IMR-90 (cell line): ENCODE measurements at regions not wholly inside any gene's neighbourhood (a gene's known extent, or its start where the extent isn't known, plus 50 kb on each side); places are given as distances from the start of the nearest gene placed in this dataset.

Experiments
- ATAC-seq: fragments of 200-7000 bp; cut with Tn5 transposase; 2 replicates; pipeline ENCODE4 v1.9.1; 2020; ENCODE audit warnings: low read depth, mild to moderate bottlenecking, moderate library complexity
- BruUV-seq: library from RNA; stranded (reverse); fragments of 400-500 nt; replicated peaks from 2 replicates; lab custom pipeline; 2021; lab: Mats Ljungman, UMichigan
- CTCF ChIA-PET: fragments of 300-600 bp; formaldehyde crosslinking; extraction: SDS; loops from one replicate; lab custom pipeline; 2021; ENCODE audit warnings: antibody characterized with exemption; lab: Yijun Ruan, JAX
- POLR2A ChIA-PET: fragments of 300-600 bp; sonication (Branson Sonifier 250); formaldehyde crosslinking; loops from one replicate; lab custom pipeline; 2022; ENCODE audit warnings: antibody characterized with exemption; ENCODE audit not compliant: unreplicated experiment; lab: Charles Lee
- DNase-seq: peaks from one replicate; pipeline ENCODE4 v3.0.0; 2013
- H2AFZ ChIP-seq: replicated peaks from 2 replicates; pipeline ENCODE3; 2013; ENCODE audit warnings: low read length, mild to moderate bottlenecking; ENCODE audit not compliant: poor library complexity
- H2AK5ac ChIP-seq: 2 replicates; pipeline ENCODE4 v1.6.1; 2013; ENCODE audit warnings: low read depth, low read length, inconsistent platforms
- H2AK9ac ChIP-seq: replicated peaks from 2 replicates; pipeline ENCODE3; 2013; ENCODE audit warnings: mild to moderate bottlenecking, low read depth, low read length, moderate library complexity; ENCODE audit not compliant: poor library complexity
- H2BK120ac ChIP-seq: 2 replicates; pipeline ENCODE4 v1.6.1; 2013; ENCODE audit warnings: low read depth, low read length, inconsistent platforms
- H2BK15ac ChIP-seq: 3 replicates; pipeline ENCODE4 v1.6.1; 2013; ENCODE audit warnings: low read depth, low read length, inconsistent platforms
- H2BK20ac ChIP-seq: 2 replicates; pipeline ENCODE4 v1.6.1; 2013; ENCODE audit warnings: low read depth, mild to moderate bottlenecking, inconsistent platforms, low read length, moderate library complexity
- H2BK5ac ChIP-seq: 2 replicates; pipeline ENCODE4 v1.6.1; 2013; ENCODE audit warnings: mild to moderate bottlenecking, low read depth, low read length, inconsistent platforms; ENCODE audit not compliant: poor library complexity, severe bottlenecking
- H3K14ac ChIP-seq: replicated peaks from 2 replicates; pipeline ENCODE4 v1.6.1; 2013; ENCODE audit warnings: low read depth, low read length, inconsistent platforms
- H3K18ac ChIP-seq: 2 replicates; pipeline ENCODE4 v1.6.1; 2013; ENCODE audit warnings: low read depth, low read length, control low read depth
- H3K23ac ChIP-seq: 2 replicates; pipeline ENCODE4 v1.6.1; 2013; ENCODE audit warnings: low read depth, low read length, inconsistent platforms
- H3K27ac ChIP-seq: 2 replicates; pipeline ENCODE4 v1.5.1; 2013; ENCODE audit warnings: mild to moderate bottlenecking, control low read depth, low read length; ENCODE audit not compliant: insufficient read depth
- H3K27me3 ChIP-seq: 2 replicates; pipeline ENCODE4 v1.6.1; 2013; ENCODE audit warnings: low read length; ENCODE audit not compliant: control insufficient read depth, insufficient read depth
- H3K36me3 ChIP-seq: 2 replicates; pipeline ENCODE4 v1.6.1; 2013; ENCODE audit warnings: low read length, mixed read lengths; ENCODE audit not compliant: control insufficient read depth, insufficient read depth
- H3K4ac ChIP-seq: 2 replicates; pipeline ENCODE4 v1.6.1; 2013; ENCODE audit warnings: low read depth, low read length, inconsistent platforms
- H3K4me1 ChIP-seq: 2 replicates; pipeline ENCODE4 v1.6.1; 2013; ENCODE audit warnings: low read length, mixed read lengths; ENCODE audit not compliant: control insufficient read depth, insufficient read depth
- H3K4me2 ChIP-seq: 2 replicates; pipeline ENCODE4 v1.6.1; 2013; ENCODE audit warnings: low read depth, mild to moderate bottlenecking, control low read depth, low read length, moderate library complexity
- H3K4me3 ChIP-seq: 2 replicates; pipeline ENCODE4 v1.5.1; 2013; ENCODE audit warnings: low read depth, mild to moderate bottlenecking, control low read depth, low read length, moderate library complexity; ENCODE audit not compliant: insufficient read depth
- H3K56ac ChIP-seq: 2 replicates; pipeline ENCODE4 v1.6.1; 2013; ENCODE audit warnings: low read length, inconsistent platforms; ENCODE audit not compliant: insufficient read depth; ENCODE audit errors: extremely low read depth
- H3K79me1 ChIP-seq, 2 experiments: 2 replicates each; pipeline ENCODE4 v1.6.1; 2013; ENCODE audit warnings: low read length in 2 of 2, inconsistent platforms in 1 of 2, low read depth in 1 of 2
- H3K9ac ChIP-seq: 2 replicates; pipeline ENCODE4 v1.6.1; 2013; ENCODE audit warnings: low read depth, low read length, control low read depth
- H3K9me1 ChIP-seq: 2 replicates; pipeline ENCODE4 v1.6.1; 2013; ENCODE audit warnings: low read length, inconsistent platforms; ENCODE audit not compliant: insufficient read depth
- H3K9me3 ChIP-seq: 2 replicates; pipeline ENCODE4 v1.6.1; 2013; ENCODE audit warnings: low read length; ENCODE audit not compliant: control insufficient read depth, insufficient read depth
- H4K20me1 ChIP-seq: 2 replicates; pipeline ENCODE4 v1.6.1; 2013; ENCODE audit warnings: low read length, inconsistent platforms; ENCODE audit not compliant: insufficient read depth
- H4K5ac ChIP-seq: 2 replicates; pipeline ENCODE4 v1.6.1; 2013; ENCODE audit warnings: mild to moderate bottlenecking, low read depth, low read length, control low read depth
- H4K8ac ChIP-seq, 2 experiments: 2 replicates each; pipeline ENCODE4 v1.6.1; 2013; ENCODE audit warnings: low read depth in 2 of 2, low read length in 2 of 2, control low read depth in 1 of 2, inconsistent platforms in 1 of 2
- H4K91ac ChIP-seq: 2 replicates; pipeline ENCODE4 v1.6.1; 2013; ENCODE audit warnings: low read depth, low read length, inconsistent platforms; ENCODE audit not compliant: insufficient read depth
- BHLHE40 ChIP-seq: fragments of 150-350 bp; IDR thresholded peaks from 2 replicates; pipeline ENCODE4 v1.6.1; 2016; ENCODE audit warnings: mild to moderate bottlenecking, low read depth, low read length
- CHD1 ChIP-seq: IDR thresholded peaks from 2 replicates; pipeline ENCODE4 v1.6.1; 2012; ENCODE audit warnings: low read depth, low read length, improper control_type of control experiment
- FOS ChIP-seq: fragments of 150-350 bp; IDR thresholded peaks from 2 replicates; pipeline ENCODE4 v1.6.1; 2016; ENCODE audit warnings: low read depth, low read length
- MAFK ChIP-seq: IDR thresholded peaks from 2 replicates; pipeline ENCODE4 v1.6.1; 2012; ENCODE audit warnings: low read depth, low read length, improper control_type of control experiment
- MXI1 ChIP-seq: IDR thresholded peaks from 2 replicates; pipeline ENCODE4 v1.6.1; 2012; ENCODE audit warnings: low read depth, mild to moderate bottlenecking, low read length, moderate library complexity, borderline replicate concordance
- NFE2L2 ChIP-seq: fragments of 150-350 bp; IDR thresholded peaks from 2 replicates; pipeline ENCODE4 v1.6.1; 2016; ENCODE audit warnings: low read depth, mild to moderate bottlenecking, low read length
- POLR2A ChIP-seq: IDR thresholded peaks from 2 replicates; pipeline ENCODE4 v1.6.1; 2012; ENCODE audit warnings: mild to moderate bottlenecking, low read depth, low read length
- RAD21 ChIP-seq: IDR thresholded peaks from 2 replicates; pipeline ENCODE4 v1.6.1; 2012; ENCODE audit warnings: low read length, improper control_type of control experiment
- RCOR1 ChIP-seq: IDR thresholded peaks from 2 replicates; pipeline ENCODE4 v1.6.1; 2012; ENCODE audit warnings: mild to moderate bottlenecking, low read length, improper control_type of control experiment; ENCODE audit not compliant: insufficient replicate concordance
- RFX5 ChIP-seq: IDR thresholded peaks from 2 replicates; pipeline ENCODE4 v1.8.0; 2012; ENCODE audit warnings: low read depth, mild to moderate bottlenecking, low read length, moderate library complexity
- SMC3 ChIP-seq: fragments of 150-350 bp; IDR thresholded peaks from 2 replicates; pipeline ENCODE4 v1.6.1; 2016; ENCODE audit warnings: low read depth, mild to moderate bottlenecking, antibody characterized with exemption, low read length, moderate library complexity
- dilution Hi-C: fragments of 300-500 bp; cut with HindIII; formaldehyde crosslinking; loops from one replicate; pipeline ENCODE4 v1.14.3; 2018; ENCODE audit warnings: low sequenced_read_pairs; ENCODE audit not compliant: unreplicated experiment
- in situ Hi-C: fragments of 300-500 bp; cut with MboI; formaldehyde crosslinking; loops from 3 replicates; pipeline ENCODE4 v1.14.3; 2019; ENCODE audit warnings: low sequenced_read_pairs, inconsistent platforms, mixed read lengths
- intact Hi-C: fragments of 100-400 bp; cut with micrococcal nuclease; formaldehyde crosslinking; loops from 2 replicates; pipeline ENCODE4 v1.10.0; 2022
- TF ChIP-seq, protein P1 (sequence below): fragments of 150-350 bp; IDR thresholded peaks from 2 replicates; pipeline ENCODE4 v1.6.1; 2016; ENCODE audit warnings: low read depth, mild to moderate bottlenecking, low read length, moderate library complexity, borderline replicate concordance
- TF ChIP-seq, protein P2 (sequence below): fragments of 150-350 bp; IDR thresholded peaks from 2 replicates; pipeline ENCODE4 v1.6.1; 2017; ENCODE audit warnings: mild to moderate bottlenecking, antibody characterized with exemption, low read length, low read depth
- TF ChIP-seq, protein P3 (sequence below): conservative IDR thresholded peaks from 2 replicates; pipeline ENCODE4 v1.5.1; 2012; ENCODE audit warnings: mild to moderate bottlenecking, low read depth, low read length, improper control_type of control experiment

DNA sequence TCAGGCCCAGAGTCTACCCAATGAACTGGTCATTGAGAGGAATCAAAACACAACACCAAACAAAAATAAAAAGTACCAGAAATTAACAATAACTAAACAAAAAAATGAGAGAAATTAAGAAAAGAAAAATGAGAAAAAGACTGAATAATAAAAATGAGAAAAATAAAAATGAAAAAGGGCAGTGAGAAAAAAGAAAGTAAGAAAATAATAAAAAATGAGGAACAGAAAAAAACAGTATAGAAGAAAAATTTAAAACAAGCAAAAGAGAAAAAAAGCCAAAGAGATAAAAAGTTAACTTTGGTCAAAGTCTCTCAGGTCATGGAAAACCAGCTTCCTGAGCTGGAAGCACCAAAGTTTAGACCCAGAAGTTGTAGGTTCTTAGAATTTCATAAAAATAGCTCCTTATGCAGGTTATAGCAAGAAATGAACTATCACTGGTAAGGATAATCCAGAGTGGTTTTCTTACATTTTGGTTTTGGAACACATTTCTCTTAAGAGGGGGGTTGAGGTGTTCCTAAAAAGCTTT lies 51.0 kb upstream of the WDR17 start:
- Histone ChIP-seq H2AK5ac (no peak overlapping the region), H3K4me2 (no peak overlapping the region), H3K4me1 (no peaks in the 10 kb centered on the region), H4K91ac (no peak overlapping the region), H2BK120ac (no peak overlapping the region), H3K27ac (no peak overlapping the region), H2BK5ac (no peak overlapping the region), H4K20me1 (no peaks in the 10 kb centered on the region), H3K14ac (no peak overlapping the region), H3K27me3 (no peaks in the 10 kb centered on the region), H2AK9ac (no peak overlapping the region), H3K9me1 (no peaks in the 10 kb centered on the region), H2BK15ac (no peak overlapping the region), H3K56ac (no peak overlapping the region), H3K9ac (no peak overlapping the region), H4K8ac (no peak overlapping the region), H3K9me3 (no peaks in the 10 kb centered on the region), H4K5ac (no peak overlapping the region), H3K79me1 (no peaks in the 10 kb centered on the region), H3K4ac (no peak overlapping the region), H2AFZ (no peak overlapping the region), H2BK20ac (no peak overlapping the region), H3K4me3 (no peak overlapping the region), H3K18ac (no peak overlapping the region), H3K23ac (no peak overlapping the region), H3K36me3 (no peaks in the 10 kb centered on the region)
- in situ Hi-C loops (no loop called here), dilution Hi-C loops (no loop called here), intact Hi-C loops (no loop called here)
- no peak for ATAC-seq
- TF ChIP-seq NFE2L2 (no peak), BHLHE40 (no peak), POLR2A (no peak), RFX5 (no peak), RAD21 (no peak), CHD1 (no peak), SMC3 (no peak), MAFK (no peak), FOS (no peak), RCOR1 (no peak), MXI1 (no peak)
- TF ChIP-seq, protein P1, sequence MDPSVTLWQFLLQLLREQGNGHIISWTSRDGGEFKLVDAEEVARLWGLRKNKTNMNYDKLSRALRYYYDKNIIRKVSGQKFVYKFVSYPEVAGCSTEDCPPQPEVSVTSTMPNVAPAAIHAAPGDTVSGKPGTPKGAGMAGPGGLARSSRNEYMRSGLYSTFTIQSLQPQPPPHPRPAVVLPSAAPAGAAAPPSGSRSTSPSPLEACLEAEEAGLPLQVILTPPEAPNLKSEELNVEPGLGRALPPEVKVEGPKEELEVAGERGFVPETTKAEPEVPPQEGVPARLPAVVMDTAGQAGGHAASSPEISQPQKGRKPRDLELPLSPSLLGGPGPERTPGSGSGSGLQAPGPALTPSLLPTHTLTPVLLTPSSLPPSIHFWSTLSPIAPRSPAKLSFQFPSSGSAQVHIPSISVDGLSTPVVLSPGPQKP: no peak
- TF ChIP-seq, protein P2, sequence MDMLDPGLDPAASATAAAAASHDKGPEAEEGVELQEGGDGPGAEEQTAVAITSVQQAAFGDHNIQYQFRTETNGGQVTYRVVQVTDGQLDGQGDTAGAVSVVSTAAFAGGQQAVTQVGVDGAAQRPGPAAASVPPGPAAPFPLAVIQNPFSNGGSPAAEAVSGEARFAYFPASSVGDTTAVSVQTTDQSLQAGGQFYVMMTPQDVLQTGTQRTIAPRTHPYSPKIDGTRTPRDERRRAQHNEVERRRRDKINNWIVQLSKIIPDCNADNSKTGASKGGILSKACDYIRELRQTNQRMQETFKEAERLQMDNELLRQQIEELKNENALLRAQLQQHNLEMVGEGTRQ: no peak
- TF ChIP-seq, protein P3, sequence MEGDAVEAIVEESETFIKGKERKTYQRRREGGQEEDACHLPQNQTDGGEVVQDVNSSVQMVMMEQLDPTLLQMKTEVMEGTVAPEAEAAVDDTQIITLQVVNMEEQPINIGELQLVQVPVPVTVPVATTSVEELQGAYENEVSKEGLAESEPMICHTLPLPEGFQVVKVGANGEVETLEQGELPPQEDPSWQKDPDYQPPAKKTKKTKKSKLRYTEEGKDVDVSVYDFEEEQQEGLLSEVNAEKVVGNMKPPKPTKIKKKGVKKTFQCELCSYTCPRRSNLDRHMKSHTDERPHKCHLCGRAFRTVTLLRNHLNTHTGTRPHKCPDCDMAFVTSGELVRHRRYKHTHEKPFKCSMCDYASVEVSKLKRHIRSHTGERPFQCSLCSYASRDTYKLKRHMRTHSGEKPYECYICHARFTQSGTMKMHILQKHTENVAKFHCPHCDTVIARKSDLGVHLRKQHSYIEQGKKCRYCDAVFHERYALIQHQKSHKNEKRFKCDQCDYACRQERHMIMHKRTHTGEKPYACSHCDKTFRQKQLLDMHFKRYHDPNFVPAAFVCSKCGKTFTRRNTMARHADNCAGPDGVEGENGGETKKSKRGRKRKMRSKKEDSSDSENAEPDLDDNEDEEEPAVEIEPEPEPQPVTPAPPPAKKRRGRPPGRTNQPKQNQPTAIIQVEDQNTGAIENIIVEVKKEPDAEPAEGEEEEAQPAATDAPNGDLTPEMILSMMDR: no peak
- BruUV-seq: no TSS peak
- no peak for DNase-seq
- ChIA-PET CTCF (interaction anchor here (0.6 to 0.8 kb wide), 2 partner anchors 327 to 1323 kb away, joined by 3 read pairs; no protein-coding TSS in a partner anchor), POLR2A (no interaction called here)
